OCI-LY3 (cell line): ENCODE measurements at regions not wholly inside any gene's neighbourhood (a gene's known extent, or its start where the extent isn't known, plus 50 kb on each side); places are given as distances from the start of the nearest gene placed in this dataset.

Experiments
- H2AFZ ChIP-seq: fragments of 200-600, 300-600 bp; shearing (Covaris generic); 2 replicates; pipeline ENCODE4 v1.6.0; 2014; ENCODE audit warnings: antibody characterized with exemption, low read depth, low read length
- H3K27ac ChIP-seq: fragments of 200-600, 300-600 bp; sonication (generic); 2 replicates; pipeline ENCODE4 v1.5.1; 2014; ENCODE audit warnings: mild to moderate bottlenecking, low read length, moderate library complexity, mixed read lengths
- H3K27me3 ChIP-seq: fragments of 200-600, 300-600 bp; sonication (generic); 2 replicates; pipeline ENCODE4 v1.6.1; 2014; ENCODE audit warnings: low read depth, low read length, mixed read lengths
- H3K36me3 ChIP-seq: fragments of 200-600, 300-600 bp; sonication (generic); replicated peaks from 2 replicates; pipeline ENCODE3; 2014; ENCODE audit warnings: low read depth, low read length, mixed read lengths
- H3K4me1 ChIP-seq: fragments of 300-600, 200-600 bp; sonication (generic); 2 replicates; pipeline ENCODE4 v1.6.1; 2014; ENCODE audit warnings: low read length, mixed read lengths
- H3K4me2 ChIP-seq: fragments of 200-600, 300-600 bp; sonication (generic); 2 replicates; pipeline ENCODE4 v1.6.1; 2014; ENCODE audit warnings: low read length, mixed read lengths
- H3K4me3 ChIP-seq: fragments of 300-600, 200-600 bp; sonication (generic); 2 replicates; pipeline ENCODE4 v1.5.1; 2014; ENCODE audit warnings: antibody characterized with exemption, mild to moderate bottlenecking, low read length, moderate library complexity
- H3K79me2 ChIP-seq: fragments of 300-600, 200-600 bp; shearing (Covaris generic); 2 replicates; pipeline ENCODE4 v1.6.1; 2014; ENCODE audit warnings: mild to moderate bottlenecking, low read length, mixed read lengths
- H3K9ac ChIP-seq: fragments of 300-600, 200-600 bp; shearing (Covaris generic); 2 replicates; pipeline ENCODE4 v1.6.0; 2014; ENCODE audit warnings: mild to moderate bottlenecking, low read length, moderate library complexity
- H3K9me3 ChIP-seq: fragments of 200-600, 300-600 bp; shearing (Covaris generic); 2 replicates; pipeline ENCODE4 v1.6.1; 2014; ENCODE audit warnings: low read length, mixed read lengths; ENCODE audit not compliant: insufficient read depth
- H4K20me1 ChIP-seq: fragments of 200-600, 300-600 bp; sonication (generic); 2 replicates; pipeline ENCODE4 v1.6.1; 2016; ENCODE audit warnings: low read length, mixed read lengths; ENCODE audit not compliant: insufficient read depth
- EZH2phosphoT487 ChIP-seq: fragments of 200-600 bp; shearing (Covaris generic); IDR thresholded peaks from 2 replicates; pipeline ENCODE4 v1.6.1; 2018; ENCODE audit warnings: antibody characterized with exemption, mixed run types, low read depth
- TF ChIP-seq, protein P1 (sequence below): fragments of 200-600, 300-600 bp; sonication (generic); IDR thresholded peaks from 2 replicates; pipeline ENCODE4 v1.5.1; 2014; ENCODE audit warnings: antibody characterized with exemption, low read length, low read depth

DNA sequence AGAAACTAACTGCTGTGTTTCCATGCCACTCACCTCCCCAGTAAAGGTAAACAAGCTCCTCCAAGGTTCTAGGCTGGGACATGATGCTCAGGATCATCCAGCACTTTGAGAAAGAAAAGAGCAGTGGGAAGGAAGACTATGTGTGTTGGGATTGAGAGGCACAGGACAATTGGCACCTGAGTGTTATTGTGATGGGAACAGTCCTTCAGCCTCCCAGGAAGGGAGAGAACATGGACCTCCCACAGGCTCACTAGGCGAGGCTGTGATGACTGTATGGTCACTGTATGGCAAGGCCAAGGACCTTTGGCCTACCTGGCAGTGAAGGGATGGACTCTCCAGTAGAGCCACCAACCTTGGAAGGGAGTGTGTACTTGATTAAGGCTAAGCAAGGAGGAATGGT lies 123.2 kb upstream of the UNC5B start:
- no peak overlapping the region for H3K4me3 ChIP-seq
- no peaks in the 10 kb centered on the region for H3K36me3 ChIP-seq
- TF ChIP-seq EZH2phosphoT487 = no peak
- TF ChIP-seq, protein P1, sequence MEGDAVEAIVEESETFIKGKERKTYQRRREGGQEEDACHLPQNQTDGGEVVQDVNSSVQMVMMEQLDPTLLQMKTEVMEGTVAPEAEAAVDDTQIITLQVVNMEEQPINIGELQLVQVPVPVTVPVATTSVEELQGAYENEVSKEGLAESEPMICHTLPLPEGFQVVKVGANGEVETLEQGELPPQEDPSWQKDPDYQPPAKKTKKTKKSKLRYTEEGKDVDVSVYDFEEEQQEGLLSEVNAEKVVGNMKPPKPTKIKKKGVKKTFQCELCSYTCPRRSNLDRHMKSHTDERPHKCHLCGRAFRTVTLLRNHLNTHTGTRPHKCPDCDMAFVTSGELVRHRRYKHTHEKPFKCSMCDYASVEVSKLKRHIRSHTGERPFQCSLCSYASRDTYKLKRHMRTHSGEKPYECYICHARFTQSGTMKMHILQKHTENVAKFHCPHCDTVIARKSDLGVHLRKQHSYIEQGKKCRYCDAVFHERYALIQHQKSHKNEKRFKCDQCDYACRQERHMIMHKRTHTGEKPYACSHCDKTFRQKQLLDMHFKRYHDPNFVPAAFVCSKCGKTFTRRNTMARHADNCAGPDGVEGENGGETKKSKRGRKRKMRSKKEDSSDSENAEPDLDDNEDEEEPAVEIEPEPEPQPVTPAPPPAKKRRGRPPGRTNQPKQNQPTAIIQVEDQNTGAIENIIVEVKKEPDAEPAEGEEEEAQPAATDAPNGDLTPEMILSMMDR = no peak
- H3K79me2 ChIP-seq = no peaks in the 10 kb centered on the region
- no peak overlapping the region for H3K9ac ChIP-seq
- no peak overlapping the region for H3K4me2 ChIP-seq
- H3K4me1 ChIP-seq = no peaks in the 10 kb centered on the region
- no peak overlapping the region for H3K27ac ChIP-seq
- no peaks in the 10 kb centered on the region for H3K27me3 ChIP-seq
- H4K20me1 ChIP-seq = no peaks in the 10 kb centered on the region
- H2AFZ ChIP-seq = no peak overlapping the region
- no peaks in the 10 kb centered on the region for H3K9me3 ChIP-seq

DNA sequence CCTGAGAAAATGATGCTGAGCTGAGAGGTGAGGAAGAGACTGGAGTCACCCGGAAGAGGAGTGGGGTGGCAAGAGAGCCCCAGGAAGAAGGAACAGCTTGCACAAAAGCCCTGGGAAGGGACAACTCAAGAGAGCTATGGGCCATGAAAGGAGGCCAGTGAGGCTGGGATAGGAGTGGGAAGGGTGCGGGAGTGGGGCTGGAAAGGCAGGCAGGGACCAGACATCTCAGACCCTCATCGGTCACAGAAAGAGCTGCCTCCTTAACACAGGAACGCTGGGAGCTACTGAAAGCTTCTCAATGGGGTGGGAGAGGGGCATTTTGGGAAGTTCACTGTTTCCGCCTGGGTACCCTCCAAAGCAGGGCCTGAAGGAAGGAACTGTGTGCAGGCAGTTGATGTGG lies 122.0 kb upstream of the UNC5B start:
- Histone ChIP-seq H3K9ac (no peak overlapping the region), H3K4me3 (no peak overlapping the region), H3K36me3 (no peaks in the 10 kb centered on the region), H3K9me3 (no peaks in the 10 kb centered on the region), H3K27ac (no peak overlapping the region), H4K20me1 (no peaks in the 10 kb centered on the region), H3K4me1 (peaks cover 7% of the 10 kb centered on the region; the same call in 1 of the 2 replicates), H3K27me3 (no peaks in the 10 kb centered on the region), H3K79me2 (no peaks in the 10 kb centered on the region), H3K4me2 (no peak overlapping the region), H2AFZ (no peak overlapping the region)
- no peak for TF ChIP-seq EZH2phosphoT487
- TF ChIP-seq, protein P1 = no peak

DNA sequence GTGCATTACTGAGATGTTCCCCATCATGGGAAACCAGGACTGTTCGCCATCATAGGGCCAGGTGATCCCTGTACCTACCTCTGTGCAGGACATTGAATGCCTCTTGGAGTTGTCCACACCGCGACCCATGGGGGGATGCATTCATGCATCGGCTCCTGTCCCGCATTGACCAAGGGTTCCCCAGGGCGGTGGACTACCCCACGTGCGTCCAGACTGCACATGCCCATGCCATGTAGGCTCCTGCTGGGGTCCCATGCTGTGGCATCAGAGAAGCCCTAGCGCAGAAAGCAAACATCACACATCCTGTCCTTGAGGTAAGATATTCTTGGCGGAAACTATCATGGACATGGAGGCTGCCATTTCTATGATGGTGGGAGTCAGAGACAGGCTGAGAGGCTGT lies 121.6 kb upstream of the UNC5B start:
- no peak overlapping the region for H3K4me2 ChIP-seq
- TF ChIP-seq EZH2phosphoT487 = no peak
- TF ChIP-seq, protein P1 = no peak
- no peak overlapping the region for H3K9ac ChIP-seq
- H3K4me3 ChIP-seq = no peak overlapping the region
- H3K4me1 ChIP-seq = peaks cover 7% of the 10 kb centered on the region; the same call in 1 of the 2 replicates
- no peak overlapping the region for H2AFZ ChIP-seq
- no peaks in the 10 kb centered on the region for H3K27me3 ChIP-seq
- H3K79me2 ChIP-seq = no peaks in the 10 kb centered on the region
- no peaks in the 10 kb centered on the region for H4K20me1 ChIP-seq
- H3K36me3 ChIP-seq = no peaks in the 10 kb centered on the region
- H3K9me3 ChIP-seq = no peaks in the 10 kb centered on the region
- H3K27ac ChIP-seq = no peak overlapping the region

DNA sequence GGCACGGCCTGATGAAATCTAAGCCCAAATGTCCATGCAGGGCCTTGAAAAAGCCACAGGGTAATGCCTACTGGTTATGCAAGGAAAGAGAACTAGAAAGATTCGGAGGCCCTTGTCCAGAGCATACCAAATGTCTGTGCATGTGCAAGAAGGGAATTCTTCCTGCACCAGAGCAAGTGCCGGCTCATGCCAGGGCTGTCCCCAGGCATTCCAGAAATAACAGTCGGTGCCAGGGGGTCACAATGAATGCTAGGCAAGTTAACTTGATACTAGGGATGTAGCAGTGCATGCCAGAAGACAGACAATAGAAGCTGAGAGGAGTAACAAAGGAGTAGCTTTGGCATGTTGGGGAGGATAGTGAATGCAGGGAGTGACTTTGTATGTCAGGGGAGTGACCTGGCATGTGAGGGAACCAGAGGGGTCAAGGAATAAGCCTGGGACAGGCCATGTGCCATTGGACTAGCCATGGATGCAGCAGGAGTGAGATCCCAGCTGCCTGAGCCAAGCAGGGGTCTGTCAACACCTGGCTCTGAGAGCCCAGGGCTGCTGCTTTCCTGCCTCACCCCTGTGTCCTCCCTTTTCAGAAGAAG lies 119.5 kb upstream of the UNC5B start:
- Histone ChIP-seq H3K9me3 (no peaks in the 10 kb centered on the region), H4K20me1 (no peaks in the 10 kb centered on the region), H3K27ac (no peak overlapping the region), H2AFZ (no peak overlapping the region), H3K36me3 (no peaks in the 10 kb centered on the region), H3K9ac (no peak overlapping the region), H3K4me1 (peaks cover 7% of the 10 kb centered on the region; the same call in 1 of the 2 replicates), H3K4me3 (no peak overlapping the region), H3K4me2 (no peak overlapping the region), H3K79me2 (no peaks in the 10 kb centered on the region), H3K27me3 (no peaks in the 10 kb centered on the region)
- TF ChIP-seq, protein P1 = no peak
- TF ChIP-seq EZH2phosphoT487 = no peak
